Body of pancreas (tissue), 4 donors: ENCODE measurements at regions not wholly inside any gene's neighbourhood (a gene's known extent, or its start where the extent isn't known, plus 50 kb on each side); places are given as distances from the start of the nearest gene placed in this dataset.

Experiments used
- ATAC-seq: fragments of 150-250 bp; one replicate; pipeline ENCODE4 v1.9.1; 2016
- DNase-seq, 4 donors: peaks; one replicate each; pipeline ENCODE4 v3.0.0-alpha.2; 2019
- H3K27ac ChIP-seq, 4 donors: fragments of 200-600 bp; sonication (generic); 1 replicate in 3 of 4; 2 replicates in 1 of 4; pipeline versions ENCODE4 v1.5.1 to v1.6.1; 2016 to 2019; ENCODE audit warnings: mild to moderate bottlenecking in 1 of 4, mixed read lengths in 1 of 4, moderate library complexity in 1 of 4
- H3K27me3 ChIP-seq, 2 donors: fragments of 200-600 bp; sonication (generic); one replicate each; pipeline ENCODE4 v1.6.0; 2016; ENCODE audit warnings: mild to moderate bottlenecking in 1 of 2
- H3K36me3 ChIP-seq, 2 donors: fragments of 200-600 bp; sonication (generic); replicated peaks in 1 of 2; 2 replicates each; pipeline ENCODE4 v1.5.1; 2016; ENCODE audit warnings: low read depth in 2 of 2; ENCODE audit not compliant: insufficient read depth in 1 of 2
- H3K4me1 ChIP-seq: fragments of 200-600 bp; sonication (generic); one replicate; pipeline ENCODE4 v1.6.0; 2016
- H3K4me3 ChIP-seq, 2 donors: fragments of 200-600 bp; sonication (generic); 1 replicate in 1 of 2; 2 replicates in 1 of 2; pipeline ENCODE4 v1.5.1; 2016 to 2019
- H3K9me3 ChIP-seq, 3 donors: fragments of 200-600 bp; sonication (generic); 1 replicate in 2 of 3; 2 replicates in 1 of 3; pipeline ENCODE4 v1.5.1; 2016
- CTCF ChIP-seq, 7 experiments: fragments of 450-650 bp in 4 of 7; fragments of 200-600 bp in 3 of 7; sonication (generic) in 3 of 7; IDR thresholded peaks; one replicate each; pipeline ENCODE4 v1.5.1; 2016 to 2019; ENCODE audit warnings: antibody characterized with exemption in 7 of 7
- POLR2A ChIP-seq, 3 donors: fragments of 450-650 bp; IDR thresholded peaks; one replicate each; pipeline ENCODE4 v1.6.1; 2016; ENCODE audit warnings: antibody characterized with exemption in 3 of 3, mild to moderate bottlenecking in 2 of 3
- WGBS, 2 donors: methylation state at CpG; one replicate each; pipeline ENCODE4 v1.1.5; 2017; 5-methylcytosine and 5-hydroxymethylcytosine counted together
- intact Hi-C: fragments of 100-400 bp; cut with DNase I; formaldehyde crosslinking; loops from one replicate; pipeline ENCODE4 v1.15.1; 2023

GRCh38 chrX:26008042-26008441 lies 130.1 kb upstream of the MAGEB18 start:
- Histone ChIP-seq H3K4me1 (no peaks in the 10 kb centered on the region), H3K27me3 (no peaks in the 10 kb centered on the region), H3K9me3 (no peaks in the 10 kb centered on the region), H3K36me3 (no peaks in the 10 kb centered on the region), H3K4me3 (no peak overlapping the region), H3K27ac (no peak overlapping the region)
- TF ChIP-seq POLR2A (IDR thresholded peaks at IDR 0.05) (no peak), CTCF (IDR thresholded peaks at IDR 0.05) (no peak)
- no peak for DNase-seq
- no peak for ATAC-seq
- WGBS, 2 donors, result 86% methylated on average over 2 of the region's 2 CpGs
- intact Hi-C loops, result no loop called here

- WGBS, 2 donors, result 82 to 88% methylated on average over 2 of the region's 2 CpGs
- H3K27me3 ChIP-seq, result no peaks in the 10 kb centered on the region
- no peak for TF ChIP-seq POLR2A (IDR thresholded peaks at IDR 0.05)
- no peak for TF ChIP-seq CTCF (IDR thresholded peaks at IDR 0.05)
Observed at GRCh38 chrX:26008691-26009090, 129.5 kb upstream of the MAGEB18 start.

GRCh38 chrX:26019386-26019785 lies 118.8 kb upstream of the MAGEB18 start:
- Histone ChIP-seq H3K4me3 (no peak overlapping the region), H3K4me1 (no peaks in the 10 kb centered on the region), H3K27me3 (no peaks in the 10 kb centered on the region), H3K27ac (no peak overlapping the region), H3K9me3 (no peaks in the 10 kb centered on the region), H3K36me3 (no peaks in the 10 kb centered on the region)
- DNase-seq (no peak), ATAC-seq (no peak)
- TF ChIP-seq CTCF (IDR thresholded peaks at IDR 0.05), result no peak
- TF ChIP-seq POLR2A (IDR thresholded peaks at IDR 0.05), result no peak
- intact Hi-C loops, result no loop called here
- 39 to 41% methylated on average over 5 to 6 of the region's 6 CpGs for WGBS, 2 donors

More at GRCh38 chrX:26008691-26009090, 129.5 kb upstream of the MAGEB18 start:
- intact Hi-C loops, result no loop called here
- Histone ChIP-seq H3K36me3 (no peaks in the 10 kb centered on the region), H3K4me3 (no peak overlapping the region), H3K9me3 (no peaks in the 10 kb centered on the region), H3K27ac (no peak overlapping the region), H3K4me1 (no peaks in the 10 kb centered on the region)
- DNase-seq (no peak), ATAC-seq (no peak)

- TF ChIP-seq CTCF (IDR thresholded peaks at IDR 0.05) (no peak), POLR2A (IDR thresholded peaks at IDR 0.05) (no peak)
- intact Hi-C loops, result no loop called here
- DNase-seq (no peak), ATAC-seq (no peak)
- whole genome bisulfite sequencing, 2 donors, result 90 to 95% methylated on average over 4 to 5 of the region's 5 CpGs
- H3K36me3 ChIP-seq, result no peaks in the 10 kb centered on the region
- H3K27ac ChIP-seq, result no peak overlapping the region
- no peaks in the 10 kb centered on the region for H3K4me1 ChIP-seq
- H3K4me3 ChIP-seq, result no peak overlapping the region
- no peaks in the 10 kb centered on the region for H3K9me3 ChIP-seq
- H3K27me3 ChIP-seq, result no peaks in the 10 kb centered on the region
Observed at GRCh38 chrX:26026179-26026578, 112.0 kb upstream of the MAGEB18 start.

GRCh38 chrX:26032111-26032912 lies 105.8 kb upstream of the MAGEB18 start:
- intact Hi-C loops, result no loop called here

More at GRCh38 chrX:26032111-26032912, 105.8 kb upstream of the MAGEB18 start:
- TF ChIP-seq CTCF (IDR thresholded peaks at IDR 0.05), result no peak
- TF ChIP-seq POLR2A (IDR thresholded peaks at IDR 0.05), result no peak
- WGBS, 2 donors, result 68 to 76% methylated on average over 4 of the region's 4 CpGs
- DNase-seq (no peak), ATAC-seq (no peak)
- H3K4me1 ChIP-seq, result no peaks in the 10 kb centered on the region
- no peaks in the 10 kb centered on the region for H3K36me3 ChIP-seq
- no peak overlapping the region for H3K27ac ChIP-seq
- H3K27me3 ChIP-seq, result no peaks in the 10 kb centered on the region
- no peak overlapping the region for H3K4me3 ChIP-seq
- no peaks in the 10 kb centered on the region for H3K9me3 ChIP-seq
